ENCODE measurements at regions not wholly inside any gene's neighbourhood (a gene's known extent, or its start where the extent isn't known, plus 50 kb on each side); places are given as distances from the start of the nearest gene placed in this dataset.
A peak's percentile ranks its signal among the peaks of the same experiment; 100 is the strongest.

DNA sequence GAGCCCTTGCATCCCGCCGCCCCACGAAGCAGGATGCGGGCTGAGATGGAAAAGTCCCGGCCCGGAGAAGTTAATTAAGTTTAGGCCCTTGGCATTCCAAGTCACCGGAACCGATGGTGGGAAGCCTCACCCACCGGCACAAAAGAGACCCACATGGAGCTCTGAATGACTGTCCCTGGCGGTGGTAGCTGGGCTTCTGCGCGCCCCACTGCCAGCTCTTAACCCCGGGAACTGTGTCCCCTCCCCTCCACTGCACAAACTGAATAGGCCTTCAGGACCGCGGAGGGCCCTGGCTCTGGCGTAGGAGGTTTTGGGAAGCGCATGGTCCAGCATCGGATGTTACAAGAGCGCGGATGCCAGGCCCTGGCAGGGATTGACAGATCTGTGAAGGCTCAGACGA, 291.1 kb upstream of the TUT7 start:
- H4K20me1 ChIP-seq: no peaks in the 10 kb centered on the region
- H3K27ac ChIP-seq: no peak overlapping the region
- no peaks in the 10 kb centered on the region for H3K36me3 ChIP-seq
- no peak overlapping the region for H3K4me3 ChIP-seq
- no peak for TF ChIP-seq Cebpa-rat (IDR thresholded peaks at IDR 0.05)
- H3K27me3 ChIP-seq: no peaks in the 10 kb centered on the region
- H3K9ac ChIP-seq: no peak overlapping the region
- H3K9me3 ChIP-seq (replicated peaks in 1 of 11): peaks cover 0 to 12% (median 4%) of the 10 kb centered on the region in 11 experiments; a peak in 4 of 22 replicates
- no peak overlapping the region for H3K4me2 ChIP-seq
- H3K4me1 ChIP-seq: peaks cover 14 to 18% (median 18%) of the 10 kb centered on the region in 10 experiments

DNA sequence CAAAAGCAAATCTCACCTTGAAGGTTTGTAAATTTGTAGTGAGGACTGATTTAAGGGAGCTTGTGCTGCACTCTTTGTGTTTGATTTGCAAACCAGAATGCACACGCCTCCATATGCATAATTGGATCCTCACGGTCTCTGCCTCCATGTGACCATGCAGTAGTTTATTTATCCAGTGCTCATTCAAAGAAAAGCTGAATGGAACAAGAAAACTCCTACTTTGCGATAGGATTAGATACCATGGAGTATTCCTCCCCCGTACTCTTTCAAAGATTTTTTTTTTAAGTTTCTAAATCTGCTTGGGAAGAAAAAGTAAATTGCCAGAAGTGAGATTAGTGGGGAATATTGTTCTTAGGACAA, 290.4 kb upstream of the TUT7 start:
- no peak overlapping the region for H3K4me2 ChIP-seq
- no peak for TF ChIP-seq Cebpa-rat (IDR thresholded peaks at IDR 0.05)
- no peaks in the 10 kb centered on the region for H4K20me1 ChIP-seq
- H3K4me3 ChIP-seq: no peak overlapping the region
- H3K4me1 ChIP-seq: peaks cover 10 to 12% (median 12%) of the 10 kb centered on the region in 10 experiments
- H3K27me3 ChIP-seq: no peaks in the 10 kb centered on the region
- peaks cover 0 to 12% (median 4%) of the 10 kb centered on the region in 11 experiments; a peak in 4 of 22 replicates for H3K9me3 ChIP-seq (replicated peaks in 1 of 11)
- H3K27ac ChIP-seq: peak overlapping the region in 1 of 11 experiments; percentile 22; a peak in 1 of 22 replicates
- no peaks in the 10 kb centered on the region for H3K36me3 ChIP-seq
- H3K9ac ChIP-seq: no peak overlapping the region

DNA sequence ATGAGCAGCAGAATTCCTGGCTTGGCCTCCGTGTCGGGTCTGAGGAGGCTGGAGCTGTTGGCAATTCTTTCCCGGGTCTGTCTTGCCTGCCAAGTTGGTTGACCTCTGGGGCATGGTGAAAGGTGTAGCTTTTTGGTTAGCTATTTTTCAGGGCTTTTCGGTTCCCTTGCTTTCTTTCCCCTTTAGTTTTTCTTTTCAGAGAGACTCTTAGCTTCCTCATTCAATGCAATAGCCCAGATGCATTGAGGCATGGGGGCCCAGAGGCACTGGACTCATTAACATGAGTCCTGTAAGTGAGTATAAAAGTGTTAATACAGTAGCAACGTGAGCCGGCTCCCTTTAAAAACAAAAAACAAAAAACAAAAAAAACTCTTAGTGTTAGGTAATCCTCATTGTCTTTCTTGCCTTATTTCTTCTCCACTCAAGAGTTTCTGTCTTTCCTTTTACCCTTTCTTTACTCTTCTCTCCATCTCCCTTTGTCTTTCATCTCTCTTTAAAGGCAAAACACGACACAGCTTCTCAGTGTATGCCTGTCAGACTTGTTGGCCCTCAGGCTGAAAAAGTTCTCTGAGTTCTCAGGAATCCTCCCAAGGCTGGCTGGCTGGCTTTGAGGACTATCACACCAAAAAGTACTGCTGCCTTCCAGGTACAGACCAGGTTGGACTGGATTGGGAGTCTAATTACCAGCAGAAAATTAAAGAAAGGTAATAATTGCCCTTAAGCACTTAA, 289.9 kb upstream of the TUT7 start:
- H3K4me3 ChIP-seq: no peak overlapping the region
- no peak overlapping the region for H3K4me2 ChIP-seq
- TF ChIP-seq Cebpa-rat (IDR thresholded peaks at IDR 0.05): no peak
- no peaks in the 10 kb centered on the region for H3K27me3 ChIP-seq
- H3K9ac ChIP-seq: no peak overlapping the region
- peak overlapping the region in 2 of 11 experiments; percentile 19 to 22; a peak in 1 of 22 replicates for H3K27ac ChIP-seq
- no peaks in the 10 kb centered on the region for H3K36me3 ChIP-seq
- H3K4me1 ChIP-seq: peaks cover 5 to 6% (median 6%) of the 10 kb centered on the region in 10 experiments; a peak in 19 of 20 replicates
- no peaks in the 10 kb centered on the region for H4K20me1 ChIP-seq
- H3K9me3 ChIP-seq (replicated peaks in 1 of 11): peaks cover 0 to 12% (median 4%) of the 10 kb centered on the region in 11 experiments; a peak in 4 of 22 replicates

DNA sequence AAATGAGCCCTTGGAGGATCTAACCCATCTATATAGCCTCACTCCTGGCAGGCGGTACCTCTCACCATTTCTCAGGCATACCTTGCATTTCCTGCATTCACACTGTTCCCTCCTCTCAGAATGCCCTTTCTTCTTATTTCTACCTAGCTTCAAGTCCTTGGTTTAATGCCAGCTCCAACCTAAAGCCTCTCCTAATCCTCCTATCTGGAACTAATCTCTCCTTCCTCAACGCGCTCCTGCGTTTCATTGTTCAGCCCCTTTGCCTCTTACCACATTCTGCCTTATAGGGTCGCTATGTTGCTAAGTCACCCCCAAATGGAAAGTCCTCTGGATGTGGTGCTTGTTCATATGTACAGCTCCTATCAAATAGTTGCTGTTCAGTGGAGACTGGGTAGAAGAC, 288.5 kb upstream of the TUT7 start:
- Histone ChIP-seq H4K20me1 (no peaks in the 10 kb centered on the region), H3K9ac (no peak overlapping the region), H3K4me2 (no peak overlapping the region), H3K4me1 (no peaks in the 10 kb centered on the region), H3K36me3 (no peaks in the 10 kb centered on the region), H3K27ac (no peak overlapping the region), H3K9me3 (replicated peaks in 1 of 11) (peaks cover 0 to 3% (median 2%) of the 10 kb centered on the region in 11 experiments; a peak in 4 of 22 replicates), H3K27me3 (no peaks in the 10 kb centered on the region), H3K4me3 (no peak overlapping the region)
- no peak for TF ChIP-seq Cebpa-rat (IDR thresholded peaks at IDR 0.05)

DNA sequence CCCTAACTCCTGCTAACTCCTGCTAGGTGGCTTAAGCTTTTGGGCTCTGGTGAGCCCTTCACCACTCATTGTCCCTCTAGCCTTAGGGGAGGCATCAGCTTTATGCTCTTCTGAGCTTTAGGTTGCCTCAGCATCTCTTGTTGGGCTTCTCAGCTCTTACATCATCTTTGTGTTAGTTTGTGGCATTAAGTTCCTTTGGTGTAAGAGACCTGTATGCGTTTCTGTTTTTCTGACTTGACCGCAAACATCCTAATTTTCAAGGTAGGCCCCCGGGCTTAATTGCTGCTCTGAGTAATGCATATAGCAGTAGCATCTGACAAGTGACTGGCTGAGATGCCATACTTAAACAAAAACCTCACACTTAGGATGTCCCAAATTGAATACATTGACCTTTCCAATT, 287.8 kb upstream of the TUT7 start:
- H4K20me1 ChIP-seq: no peaks in the 10 kb centered on the region
- H3K4me2 ChIP-seq: no peak overlapping the region
- H3K9me3 ChIP-seq (replicated peaks in 1 of 11): no peaks in the 10 kb centered on the region
- H3K27ac ChIP-seq: no peak overlapping the region
- H3K4me1 ChIP-seq: no peaks in the 10 kb centered on the region
- no peaks in the 10 kb centered on the region for H3K36me3 ChIP-seq
- no peak overlapping the region for H3K9ac ChIP-seq
- TF ChIP-seq Cebpa-rat (IDR thresholded peaks at IDR 0.05): no peak
- no peak overlapping the region for H3K4me3 ChIP-seq
- H3K27me3 ChIP-seq: no peaks in the 10 kb centered on the region

DNA sequence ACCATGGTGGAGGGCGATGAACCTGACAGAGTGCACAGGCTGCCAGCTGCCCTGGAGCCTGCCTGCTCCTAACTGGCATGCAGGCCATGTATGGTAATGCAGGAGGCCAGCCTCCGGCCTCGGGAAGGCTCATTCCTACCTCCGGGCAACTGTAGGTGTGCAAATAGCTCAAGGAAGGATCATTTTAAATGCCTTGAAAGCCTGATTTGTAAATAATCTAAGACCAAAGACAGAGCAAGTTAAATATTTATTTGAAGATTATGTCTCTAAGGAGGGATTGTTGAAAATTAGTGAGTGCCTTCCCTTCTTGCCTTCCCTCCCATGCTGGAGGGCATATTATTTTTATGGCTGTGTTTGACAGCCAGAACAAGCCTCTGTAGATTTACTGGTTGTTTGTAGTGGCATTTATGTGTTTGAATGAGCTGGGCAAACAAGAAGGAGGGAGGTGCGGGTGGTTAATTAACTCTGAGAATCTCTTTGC, 285.7 kb upstream of the TUT7 start:
- Histone ChIP-seq H3K36me3 (no peaks in the 10 kb centered on the region), H4K20me1 (no peaks in the 10 kb centered on the region), H3K9me3 (replicated peaks in 1 of 11) (no peaks in the 10 kb centered on the region; a peak in 1 of 22 replicates), H3K4me2 (no peak overlapping the region), H3K4me1 (no peaks in the 10 kb centered on the region), H3K27me3 (no peaks in the 10 kb centered on the region), H3K27ac (no peak overlapping the region), H3K4me3 (no peak overlapping the region), H3K9ac (no peak overlapping the region)
- TF ChIP-seq Cebpa-rat (IDR thresholded peaks at IDR 0.05): no peak

DNA sequence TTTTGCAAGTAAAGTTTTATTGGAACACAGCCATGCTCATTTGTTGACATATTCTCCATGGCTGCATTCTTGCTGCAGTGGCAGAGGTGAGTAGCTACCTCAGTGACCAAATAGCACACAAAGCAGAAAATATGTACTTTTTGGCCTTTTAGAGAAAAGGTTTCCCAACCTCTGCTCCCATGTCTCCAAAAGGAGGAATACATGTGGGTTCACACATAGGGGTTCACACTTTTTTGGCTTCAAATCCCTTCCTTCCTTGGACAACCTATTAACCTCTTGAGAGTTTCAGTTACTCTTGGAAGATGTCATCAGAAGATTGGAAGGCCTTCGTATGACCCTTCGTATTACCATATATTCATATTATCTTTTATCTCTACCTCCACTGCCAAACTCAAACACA, 285.1 kb upstream of the TUT7 start:
- no peaks in the 10 kb centered on the region for H3K36me3 ChIP-seq
- no peak overlapping the region for H3K27ac ChIP-seq
- no peaks in the 10 kb centered on the region for H4K20me1 ChIP-seq
- no peaks in the 10 kb centered on the region for H3K4me1 ChIP-seq
- H3K27me3 ChIP-seq: no peaks in the 10 kb centered on the region
- no peak overlapping the region for H3K9ac ChIP-seq
- no peak overlapping the region for H3K4me3 ChIP-seq
- TF ChIP-seq Cebpa-rat (IDR thresholded peaks at IDR 0.05): no peak
- no peak overlapping the region for H3K4me2 ChIP-seq
- peaks cover 0 to 5% (median 0%) of the 10 kb centered on the region in 11 experiments; a peak in 1 of 22 replicates for H3K9me3 ChIP-seq (replicated peaks in 1 of 11)

DNA sequence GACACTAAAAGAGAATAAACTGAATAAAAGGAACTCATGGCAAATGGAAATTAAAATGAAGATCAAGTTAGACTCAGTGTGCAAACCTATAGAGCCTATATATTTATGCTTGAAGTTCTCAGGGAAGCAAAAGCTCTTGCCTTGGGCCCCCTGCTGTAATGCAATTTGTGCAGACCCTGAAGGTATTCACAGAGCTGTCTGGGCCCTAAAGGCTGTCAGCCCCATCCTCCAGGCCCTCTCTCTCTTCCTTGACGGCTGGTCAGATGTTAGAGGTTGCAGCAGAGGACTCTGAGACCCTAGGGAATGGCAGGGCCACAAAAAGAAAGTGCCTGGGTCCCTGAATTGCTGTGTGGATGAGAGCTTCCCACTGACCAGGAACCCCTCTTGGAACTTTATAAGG, 283.9 kb upstream of the TUT7 start:
- Histone ChIP-seq H3K27me3 (no peaks in the 10 kb centered on the region), H3K9ac (no peak overlapping the region), H3K36me3 (no peaks in the 10 kb centered on the region), H3K9me3 (replicated peaks in 1 of 11) (peaks cover 0 to 5% (median 0%) of the 10 kb centered on the region in 11 experiments; a peak in 1 of 22 replicates), H3K4me1 (no peaks in the 10 kb centered on the region), H3K27ac (no peak overlapping the region), H3K4me2 (no peak overlapping the region), H3K4me3 (no peak overlapping the region), H4K20me1 (no peaks in the 10 kb centered on the region)
- no peak for TF ChIP-seq Cebpa-rat (IDR thresholded peaks at IDR 0.05)

DNA sequence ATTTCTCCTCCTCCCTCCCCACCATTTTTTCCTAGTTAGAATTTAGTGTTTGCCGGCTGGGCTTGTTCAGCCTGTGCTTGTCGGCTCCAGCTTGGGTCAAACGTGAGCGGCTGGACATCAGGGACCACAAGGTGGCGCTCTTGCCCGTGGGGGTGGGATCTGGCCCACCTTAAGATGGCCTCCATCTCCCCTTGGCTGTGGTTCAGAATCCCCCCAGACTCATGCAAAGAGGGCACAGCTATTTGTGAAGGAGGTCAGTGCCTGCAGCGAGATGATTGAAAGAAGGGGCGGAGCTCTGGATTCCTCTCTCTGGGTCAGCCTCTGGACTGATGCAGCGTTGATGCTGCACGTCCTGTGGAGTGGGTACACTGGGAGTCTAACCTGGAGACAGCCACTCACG, 283.3 kb upstream of the TUT7 start:
- no peak overlapping the region for H3K9ac ChIP-seq
- H3K4me3 ChIP-seq: no peak overlapping the region
- TF ChIP-seq Cebpa-rat (IDR thresholded peaks at IDR 0.05): no peak
- H4K20me1 ChIP-seq: no peaks in the 10 kb centered on the region
- H3K9me3 ChIP-seq (replicated peaks in 1 of 11): peaks cover 0 to 5% (median 0%) of the 10 kb centered on the region in 11 experiments; a peak in 1 of 22 replicates
- H3K27me3 ChIP-seq: no peaks in the 10 kb centered on the region
- H3K36me3 ChIP-seq: no peaks in the 10 kb centered on the region
- H3K27ac ChIP-seq: no peak overlapping the region
- H3K4me2 ChIP-seq: no peak overlapping the region
- H3K4me1 ChIP-seq: no peaks in the 10 kb centered on the region

DNA sequence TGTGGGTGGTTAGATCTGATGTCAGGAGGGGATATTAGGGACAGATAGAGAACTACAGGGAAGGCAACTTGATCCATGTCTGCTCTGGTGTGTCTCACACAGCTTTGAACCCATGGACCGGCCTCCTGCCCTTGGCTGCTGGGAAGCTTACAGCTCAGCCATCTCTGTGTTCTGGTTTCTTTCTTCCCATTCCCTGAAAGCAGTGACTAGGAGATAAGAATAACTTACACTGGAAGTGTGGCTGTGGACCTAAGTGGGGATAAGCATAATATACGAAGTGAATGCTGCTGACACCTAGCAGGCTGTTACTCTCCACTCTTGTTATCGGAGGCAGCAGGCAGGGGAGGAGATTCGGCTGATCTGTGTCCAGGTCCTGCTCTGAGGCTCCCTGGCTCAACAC, 282.3 kb upstream of the TUT7 start:
- Histone ChIP-seq H3K4me3 (no peak overlapping the region), H3K27ac (no peak overlapping the region), H3K36me3 (no peaks in the 10 kb centered on the region), H3K9ac (no peak overlapping the region), H3K4me1 (no peaks in the 10 kb centered on the region), H3K4me2 (no peak overlapping the region), H3K9me3 (replicated peaks in 1 of 11) (peaks cover 0 to 5% (median 0%) of the 10 kb centered on the region in 11 experiments; a peak in 1 of 22 replicates), H4K20me1 (no peaks in the 10 kb centered on the region), H3K27me3 (no peaks in the 10 kb centered on the region)
- no peak for TF ChIP-seq Cebpa-rat (IDR thresholded peaks at IDR 0.05)

All from BLaER1 treated with 17β-estradiol and CSF1 and Interleukin-3, amounts not matched to agents 10 nM and 100 nM (cell line).